RWPE1 (cell line): ENCODE measurements at regions not wholly inside any gene's neighbourhood (a gene's known extent, or its start where the extent isn't known, plus 50 kb on each side); places are given as distances from the start of the nearest gene placed in this dataset.
"Not testable (repeated sequence)": the region's sequence is repeated elsewhere in the genome, so short reads cannot be mapped to it uniquely, and the experiment has no call there.

Experiments
- CTCF ChIA-PET: fragments of 350-600 bp; sonication (Branson Sonifier 250); formaldehyde crosslinking; extraction: SDS; loops from one replicate; lab custom pipeline; 2021; lab: Yijun Ruan, JAX
- POLR2A ChIA-PET: fragments of 400-600 bp; formaldehyde crosslinking; extraction: SDS; loops from one replicate; lab custom pipeline; 2020; ENCODE audit warnings: antibody characterized with exemption; ENCODE audit not compliant: low non-redundant PET; lab: Yijun Ruan, JAX
- DNase-seq: peaks from one replicate; pipeline ENCODE4 v3.0.0; 2012; ENCODE audit warnings: low spot score
- H3K27ac ChIP-seq: fragments of 450-650 bp; 2 replicates; pipeline ENCODE4 v1.5.1; 2017
- CTCF ChIP-seq: fragments of 450-650 bp; conservative IDR thresholded peaks from 2 replicates; pipeline ENCODE4 v1.5.1; 2017; ENCODE audit warnings: low read depth, mild to moderate bottlenecking

GRCh38 chr5:179453616-179454015, 96.7 kb upstream of the RUFY1 start:
- CTCF ChIA-PET: interaction anchor here (0.7 kb wide), 1 partner anchor 272 kb away, joined by 3 read pairs; no protein-coding TSS in a partner anchor
- DNase-seq: no peak
- TF ChIP-seq CTCF: no peak
- H3K27ac ChIP-seq: no peak overlapping the region
- POLR2A ChIA-PET: no interaction called here

GRCh38 chr5:179452356-179453230, 97.8 kb upstream of the RUFY1 start:
- TF ChIP-seq CTCF: no peak

GRCh38 chr5:179451828-179452196, 98.5 kb upstream of the RUFY1 start:
- no peak for TF ChIP-seq CTCF
- POLR2A ChIA-PET: no interaction called here
- no peak for DNase-seq
- H3K27ac ChIP-seq: no peak overlapping the region
- CTCF ChIA-PET: no interaction called here

More at GRCh38 chr5:179452356-179453230, 97.8 kb upstream of the RUFY1 start:
- no peak overlapping the region for H3K27ac ChIP-seq
- POLR2A ChIA-PET: no interaction called here
- no peak for DNase-seq
- CTCF ChIA-PET: interaction anchor here (0.7 kb wide), 1 partner anchor 271 kb away, joined by 3 read pairs; no protein-coding TSS in a partner anchor

- ChIA-PET POLR2A (no interaction called here), CTCF (no interaction called here)
- DNase-seq: no peak
- H3K27ac ChIP-seq: no peak overlapping the region
- no peak for TF ChIP-seq CTCF
Observed at GRCh38 chr5:179451114-179451827, 99.1 kb upstream of the RUFY1 start.

- H3K27ac ChIP-seq, DNase-seq, POLR2A ChIA-PET, CTCF ChIA-PET: not testable (repeated sequence)
Observed at GRCh38 chr5:179449950-179450349, 100.4 kb upstream of the RUFY1 start.

- CTCF ChIA-PET, POLR2A ChIA-PET, DNase-seq, H3K27ac ChIP-seq: not testable (repeated sequence)
Observed at GRCh38 chr5:179448282-179448681, 102.1 kb upstream of the RUFY1 start.

GRCh38 chr5:179442289-179442688, 97.0 kb upstream of the ADAMTS2 start:
- CTCF ChIA-PET, POLR2A ChIA-PET, DNase-seq, H3K27ac ChIP-seq: not testable (repeated sequence)
